H9 (cell line): ENCODE measurements at regions not wholly inside any gene's neighbourhood (a gene's known extent, or its start where the extent isn't known, plus 50 kb on each side); places are given as distances from the start of the nearest gene placed in this dataset.

Source experiments
- DNase-seq: peaks from one replicate; pipeline ENCODE4 v3.0.0-alpha.2; 2017
- H2AFZ ChIP-seq: one replicate; pipeline ENCODE4 v1.6.1; 2013; ENCODE audit warnings: mild to moderate bottlenecking, low read length, control low read depth, moderate library complexity
- H2AK5ac ChIP-seq: 2 replicates; pipeline ENCODE4 v1.6.1; 2013; ENCODE audit warnings: low read length, control low read depth, mixed read lengths; ENCODE audit not compliant: insufficient read length
- H2BK120ac ChIP-seq: one replicate; pipeline ENCODE4 v1.6.1; 2013; ENCODE audit warnings: low read depth, mild to moderate bottlenecking, low read length, control low read depth, inconsistent platforms; ENCODE audit not compliant: poor library complexity, severe bottlenecking
- H2BK12ac ChIP-seq: 2 replicates; pipeline ENCODE4 v1.6.1; 2013; ENCODE audit warnings: low read length, control low read depth, mixed read lengths, low read depth; ENCODE audit not compliant: insufficient read length
- H2BK15ac ChIP-seq: 2 replicates; pipeline ENCODE4 v1.6.1; 2013; ENCODE audit warnings: low read depth, low read length, control low read depth
- H2BK20ac ChIP-seq: one replicate; pipeline ENCODE4 v1.6.1; 2013; ENCODE audit warnings: low read depth, mild to moderate bottlenecking, low read length, control low read depth, inconsistent platforms; ENCODE audit not compliant: poor library complexity, severe bottlenecking
- H2BK5ac ChIP-seq: 2 replicates; pipeline ENCODE4 v1.6.1; 2013; ENCODE audit warnings: low read length, control low read depth, mixed read lengths; ENCODE audit not compliant: insufficient read length
- H3K14ac ChIP-seq: 2 replicates; pipeline ENCODE4 v1.6.1; 2013; ENCODE audit warnings: low read length, control low read depth; ENCODE audit not compliant: insufficient read depth
- H3K18ac ChIP-seq: 2 replicates; pipeline ENCODE4 v1.6.1; 2013; ENCODE audit warnings: low read depth, mild to moderate bottlenecking, mixed read lengths, low read length, control low read depth; ENCODE audit not compliant: insufficient read length
- H3K23ac ChIP-seq: 2 replicates; pipeline ENCODE4 v1.6.1; 2013; ENCODE audit warnings: low read length, control low read depth, mixed read lengths, low read depth; ENCODE audit not compliant: insufficient read length
- H3K23me2 ChIP-seq: 2 replicates; pipeline ENCODE4 v1.6.1; 2013; ENCODE audit warnings: low read depth, mild to moderate bottlenecking, mixed read lengths, low read length, control low read depth; ENCODE audit not compliant: insufficient read length, poor library complexity, severe bottlenecking
- H3K27ac ChIP-seq: 2 replicates; pipeline ENCODE4 v1.5.1; 2013; ENCODE audit warnings: low read length, control low read depth, mixed read lengths, low read depth; ENCODE audit not compliant: insufficient read length
- H3K27me3 ChIP-seq: 2 replicates; pipeline ENCODE4 v1.6.1; 2013; ENCODE audit warnings: low read length, control low read depth, inconsistent platforms; ENCODE audit not compliant: insufficient read depth
- H3K4ac ChIP-seq: 2 replicates; pipeline ENCODE4 v1.6.1; 2013; ENCODE audit warnings: low read depth, mild to moderate bottlenecking, control low read depth, inconsistent platforms, low read length, moderate library complexity
- H3K4me1 ChIP-seq: 2 replicates; pipeline ENCODE4 v1.6.1; 2013; ENCODE audit warnings: low read length, control low read depth, inconsistent platforms; ENCODE audit not compliant: insufficient read depth
- H3K4me2 ChIP-seq: 2 replicates; pipeline ENCODE4 v1.6.1; 2013; ENCODE audit warnings: low read length, control low read depth, mixed read lengths; ENCODE audit not compliant: insufficient read length, insufficient read depth
- H3K56ac ChIP-seq: 2 replicates; pipeline ENCODE4 v1.6.1; 2013; ENCODE audit warnings: low read depth, mild to moderate bottlenecking, mixed read lengths, low read length, control low read depth; ENCODE audit not compliant: insufficient read length
- H3K79me1 ChIP-seq: 2 replicates; pipeline ENCODE4 v1.6.1; 2013; ENCODE audit warnings: low read depth, mild to moderate bottlenecking, moderate library complexity, low read length, control low read depth, inconsistent platforms; ENCODE audit not compliant: insufficient read depth, poor library complexity, severe bottlenecking
- H3K79me2 ChIP-seq: 2 replicates; pipeline ENCODE4 v1.6.1; 2013; ENCODE audit warnings: low read length, control low read depth, inconsistent platforms; ENCODE audit not compliant: insufficient read depth
- H3K9ac ChIP-seq: 2 replicates; pipeline ENCODE4 v1.6.1; 2013; ENCODE audit warnings: low read length, control low read depth, mixed read lengths; ENCODE audit not compliant: insufficient read length; ENCODE audit errors: extremely low read depth
- H3K9me3 ChIP-seq: one replicate; pipeline ENCODE4 v1.6.1; 2013; ENCODE audit warnings: low read depth, low read length, inconsistent platforms; ENCODE audit not compliant: control insufficient read depth
- H3T11ph ChIP-seq: one replicate; pipeline ENCODE4 v1.6.1; 2013; ENCODE audit warnings: mild to moderate bottlenecking, low read length, control low read depth, inconsistent platforms
- H4K20me1 ChIP-seq: one replicate; pipeline ENCODE4 v1.6.1; 2013; ENCODE audit not compliant: control insufficient read depth, insufficient read length, insufficient read depth
- H4K5ac ChIP-seq: 2 replicates; pipeline ENCODE4 v1.6.1; 2013; ENCODE audit warnings: low read depth, mild to moderate bottlenecking, mixed read lengths, low read length, control low read depth; ENCODE audit not compliant: insufficient read length
- H4K8ac ChIP-seq: replicated peaks from 2 replicates; pipeline ENCODE4 v1.6.1; 2013; ENCODE audit warnings: low read length, control low read depth, mixed read lengths, low read depth; ENCODE audit not compliant: insufficient read length
- H4K91ac ChIP-seq: 2 replicates; pipeline ENCODE4 v1.6.1; 2013; ENCODE audit warnings: low read depth, mild to moderate bottlenecking, moderate library complexity, mixed read lengths, low read length, control low read depth; ENCODE audit not compliant: insufficient read length
- H3K27ac Mint-ChIP-seq, 3 experiments: 2 replicates in 2 of 3; 3 replicates in 1 of 3; pipeline ENCODE4 v1.8.0; 2020 to 2021; ENCODE audit warnings: mixed read lengths in 3 of 3, mild to moderate bottlenecking in 1 of 3, moderate library complexity in 1 of 3
- H3K27me3 Mint-ChIP-seq: 2 replicates; pipeline ENCODE4 v1.8.0; 2021; ENCODE audit warnings: low read depth, mild to moderate bottlenecking, moderate library complexity, mixed read lengths
- H3K36me3 Mint-ChIP-seq, 3 experiments: 2 replicates in 2 of 3; 3 replicates in 1 of 3; pipeline ENCODE4 v1.8.0; 2020 to 2021; ENCODE audit warnings: low read depth in 3 of 3, mixed read lengths in 3 of 3; ENCODE audit not compliant: insufficient read depth in 1 of 3
- H3K4me1 Mint-ChIP-seq, 2 experiments: 2 replicates each; pipeline ENCODE4 v1.8.0; 2020; ENCODE audit warnings: mixed read lengths in 2 of 2
- H3K4me3 Mint-ChIP-seq, 2 experiments: 2 replicates in 1 of 2; 3 replicates in 1 of 2; pipeline ENCODE4 v1.8.0; 2020 to 2021; ENCODE audit warnings: mild to moderate bottlenecking in 2 of 2, mixed read lengths in 2 of 2, moderate library complexity in 1 of 2
- H3K9me3 Mint-ChIP-seq, 2 experiments: 2 replicates in 1 of 2; 3 replicates in 1 of 2; pipeline ENCODE4 v1.8.0; 2020; ENCODE audit warnings: mild to moderate bottlenecking in 2 of 2, mixed read lengths in 2 of 2, moderate library complexity in 1 of 2
- TF ChIP-seq, protein P1 (sequence below): fragments of 200-600 bp; sonication (generic); conservative IDR thresholded peaks from 3 replicates; pipeline ENCODE4 v1.8.0; 2021; ENCODE audit warnings: antibody characterized with exemption, mild to moderate bottlenecking

DNA sequence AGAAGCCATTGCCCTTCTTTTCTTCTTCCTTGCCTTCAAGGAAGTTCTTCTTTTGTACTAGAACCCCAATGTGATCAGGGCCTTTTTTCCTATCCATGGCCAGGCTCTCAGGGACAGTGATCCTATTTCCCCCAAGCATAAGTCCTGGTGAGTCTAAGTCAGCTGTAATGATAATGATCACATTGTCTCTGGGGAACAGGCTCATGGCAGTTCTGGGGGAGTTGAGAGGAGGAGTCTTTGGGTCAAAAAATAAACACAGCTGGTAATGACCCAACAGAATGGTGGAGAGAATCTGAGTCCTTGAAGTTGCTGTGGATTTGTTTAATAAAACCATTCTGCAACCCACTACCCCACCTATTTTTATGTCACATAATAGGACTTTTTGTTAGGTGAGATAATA lies 96.6 kb downstream of the SOCS6 start:
- H4K20me1 ChIP-seq = no peaks in the 10 kb centered on the region
- Mint-ChIP-seq H3K27me3 (no peaks in the 10 kb centered on the region), H3K27ac (no peak overlapping the region), H3K4me3 (no peak overlapping the region), H3K4me1 (peaks cover 15 to 19% of the 10 kb centered on the region in 2 experiments), H3K9me3 (no peaks in the 10 kb centered on the region), H3K36me3 (no peaks in the 10 kb centered on the region)
- no peak overlapping the region for H3K56ac ChIP-seq
- H4K5ac ChIP-seq = no peak overlapping the region
- no peaks in the 10 kb centered on the region for H3K27me3 ChIP-seq
- H3K18ac ChIP-seq = no peak overlapping the region
- no peak overlapping the region for H2AK5ac ChIP-seq
- no peaks in the 10 kb centered on the region; the same call in 1 of the 2 replicates for H3K4me1 ChIP-seq
- H3K79me2 ChIP-seq = no peaks in the 10 kb centered on the region
- H3K9me3 ChIP-seq = no peaks in the 10 kb centered on the region
- H3K27ac ChIP-seq = no peak overlapping the region
- H4K91ac ChIP-seq = no peak overlapping the region
- H2BK20ac ChIP-seq = no peak overlapping the region
- H3K23me2 ChIP-seq = no peaks in the 10 kb centered on the region
- no peak for DNase-seq
- no peak overlapping the region for H3T11ph ChIP-seq
- no peak overlapping the region for H2BK12ac ChIP-seq
- no peak overlapping the region for H2BK15ac ChIP-seq
- no peak overlapping the region for H3K14ac ChIP-seq
- no peak overlapping the region for H2BK5ac ChIP-seq
- no peaks in the 10 kb centered on the region for H3K79me1 ChIP-seq
- no peak overlapping the region for H3K9ac ChIP-seq
- H4K8ac ChIP-seq = no peak overlapping the region
- H3K23ac ChIP-seq = no peak overlapping the region
- no peak overlapping the region for H3K4me2 ChIP-seq
- no peak overlapping the region for H2AFZ ChIP-seq
- no peak overlapping the region for H3K4ac ChIP-seq
- no peak overlapping the region for H2BK120ac ChIP-seq
- TF ChIP-seq, protein P1, sequence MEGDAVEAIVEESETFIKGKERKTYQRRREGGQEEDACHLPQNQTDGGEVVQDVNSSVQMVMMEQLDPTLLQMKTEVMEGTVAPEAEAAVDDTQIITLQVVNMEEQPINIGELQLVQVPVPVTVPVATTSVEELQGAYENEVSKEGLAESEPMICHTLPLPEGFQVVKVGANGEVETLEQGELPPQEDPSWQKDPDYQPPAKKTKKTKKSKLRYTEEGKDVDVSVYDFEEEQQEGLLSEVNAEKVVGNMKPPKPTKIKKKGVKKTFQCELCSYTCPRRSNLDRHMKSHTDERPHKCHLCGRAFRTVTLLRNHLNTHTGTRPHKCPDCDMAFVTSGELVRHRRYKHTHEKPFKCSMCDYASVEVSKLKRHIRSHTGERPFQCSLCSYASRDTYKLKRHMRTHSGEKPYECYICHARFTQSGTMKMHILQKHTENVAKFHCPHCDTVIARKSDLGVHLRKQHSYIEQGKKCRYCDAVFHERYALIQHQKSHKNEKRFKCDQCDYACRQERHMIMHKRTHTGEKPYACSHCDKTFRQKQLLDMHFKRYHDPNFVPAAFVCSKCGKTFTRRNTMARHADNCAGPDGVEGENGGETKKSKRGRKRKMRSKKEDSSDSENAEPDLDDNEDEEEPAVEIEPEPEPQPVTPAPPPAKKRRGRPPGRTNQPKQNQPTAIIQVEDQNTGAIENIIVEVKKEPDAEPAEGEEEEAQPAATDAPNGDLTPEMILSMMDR = no peak
